NOMO-1 treated with dmso at 0.1 percent for 144 hours (cell line): ENCODE measurements at regions not wholly inside any gene's neighbourhood (a gene's known extent, or its start where the extent isn't known, plus 50 kb on each side); places are given as distances from the start of the nearest gene placed in this dataset.

Experiments
- DNase-seq: peaks from one replicate; lab custom pipeline; 2025; ENCODE audit not compliant: unreplicated experiment; lab: John Stamatoyannopoulos, UW

DNA sequence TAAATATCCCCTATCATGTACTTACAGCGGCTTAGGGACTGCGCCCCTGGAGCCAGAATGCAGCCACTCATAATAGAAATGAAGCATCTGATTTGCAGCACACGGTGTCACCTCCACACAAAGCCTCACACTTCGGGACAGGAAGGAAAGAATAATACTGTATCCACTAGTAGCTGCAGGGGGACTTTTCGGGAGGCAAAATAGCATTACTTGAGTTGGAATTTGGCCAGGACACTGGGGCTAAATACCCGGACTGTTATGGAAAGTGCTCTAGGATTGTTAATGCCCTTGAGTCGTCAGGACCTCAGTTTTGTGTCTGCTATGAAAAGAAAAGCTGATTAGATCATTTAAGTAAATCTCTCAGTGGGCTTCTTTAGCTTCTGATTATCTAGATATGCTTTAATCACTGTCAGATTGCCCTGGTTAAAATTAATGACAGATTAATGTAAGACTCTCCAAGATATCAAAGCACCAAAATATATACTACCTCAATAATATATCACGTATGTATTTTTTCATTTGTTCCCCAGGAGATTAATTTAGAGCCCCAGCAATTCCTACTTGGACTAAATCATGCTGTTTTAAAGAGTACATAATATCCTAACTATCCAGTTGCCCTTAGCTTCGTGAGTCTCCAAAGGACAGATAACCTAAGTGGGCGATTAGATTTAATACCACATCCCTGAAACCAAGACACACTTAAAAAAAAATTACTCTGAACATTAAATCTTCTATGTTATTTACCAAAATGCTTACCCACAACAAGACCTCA lies 173.0 kb upstream of the NEBL start:
- DNase-seq, result no peak

DNA sequence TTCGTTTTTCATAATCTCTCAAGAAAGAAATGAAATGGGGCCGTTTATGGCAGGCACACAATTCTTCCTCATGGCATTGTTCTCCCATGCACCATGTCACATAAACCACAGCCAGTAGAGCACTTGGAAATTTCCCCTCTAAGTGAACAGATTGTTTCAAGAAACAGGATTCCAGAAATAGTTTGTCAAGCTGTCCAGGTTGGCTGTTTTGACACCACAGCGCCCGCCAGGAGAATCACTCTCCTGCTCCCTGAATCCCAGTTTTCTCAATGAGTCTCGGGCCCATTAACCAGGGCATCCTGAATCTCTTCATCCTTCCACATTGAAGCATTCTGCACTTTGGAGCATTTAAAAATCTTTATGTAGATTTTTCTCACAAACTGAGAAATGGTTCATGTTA lies 172.2 kb upstream of the NEBL start:
- DNase-seq, result no peak

DNA sequence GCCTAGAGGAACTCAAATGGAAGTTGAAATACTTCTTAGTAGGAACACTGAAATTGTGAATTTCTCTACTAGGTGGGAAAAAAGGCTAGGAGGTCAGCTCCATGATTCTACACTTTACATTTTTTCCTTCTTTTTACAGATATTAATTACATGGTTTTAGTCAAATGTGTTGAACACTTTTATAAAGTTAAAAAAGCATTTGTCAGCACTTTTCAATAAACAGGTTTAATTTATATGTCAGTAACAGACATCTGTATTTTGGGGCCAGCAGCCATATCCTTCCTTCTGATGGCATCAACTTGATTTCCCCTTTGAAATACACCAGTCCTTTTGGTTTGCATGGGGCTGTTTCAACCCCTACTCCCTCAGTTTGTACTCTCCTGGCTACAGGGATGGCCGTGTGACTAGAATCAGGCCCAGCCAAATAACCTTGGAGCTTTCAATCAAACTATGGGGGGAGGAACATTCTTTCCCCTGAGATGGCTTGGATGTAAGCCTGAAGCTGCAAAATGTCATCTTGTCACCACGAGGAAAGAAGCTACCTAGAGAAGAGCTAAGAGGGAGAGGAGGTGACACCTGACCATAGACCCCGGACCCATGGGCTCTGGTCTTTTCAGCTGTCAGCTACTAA lies 171.0 kb upstream of the NEBL start:
- no peak for DNase-seq

DNA sequence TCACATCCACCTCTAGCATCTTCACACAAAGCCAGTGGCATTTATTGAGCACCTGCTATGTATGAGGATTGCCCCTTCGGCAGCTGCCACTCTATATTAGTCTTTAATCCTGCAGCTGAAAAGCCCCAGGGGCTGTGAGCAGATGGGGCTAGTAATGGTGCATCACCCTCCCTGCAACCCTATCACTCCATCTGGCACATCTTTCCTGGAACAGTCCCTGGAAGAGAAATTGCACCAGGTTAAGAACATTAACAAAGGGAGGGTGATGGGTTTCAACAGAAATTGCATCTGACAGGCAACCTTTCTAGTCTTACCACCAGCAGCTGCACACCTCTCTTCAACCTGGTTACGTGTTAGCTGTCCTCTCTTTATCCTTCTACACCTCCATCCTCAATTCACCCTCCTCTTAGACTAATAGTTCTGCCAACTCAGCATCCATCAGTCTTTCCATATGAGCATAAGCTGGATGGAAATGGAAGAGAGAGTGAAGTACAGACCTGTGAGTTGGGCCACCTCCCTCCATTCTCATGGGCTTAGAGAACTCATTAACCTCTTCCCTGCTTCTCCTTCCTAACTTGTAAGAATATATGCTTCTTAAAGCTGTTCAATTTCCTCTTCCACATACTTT lies 168.6 kb upstream of the NEBL start:
- no peak for DNase-seq

DNA sequence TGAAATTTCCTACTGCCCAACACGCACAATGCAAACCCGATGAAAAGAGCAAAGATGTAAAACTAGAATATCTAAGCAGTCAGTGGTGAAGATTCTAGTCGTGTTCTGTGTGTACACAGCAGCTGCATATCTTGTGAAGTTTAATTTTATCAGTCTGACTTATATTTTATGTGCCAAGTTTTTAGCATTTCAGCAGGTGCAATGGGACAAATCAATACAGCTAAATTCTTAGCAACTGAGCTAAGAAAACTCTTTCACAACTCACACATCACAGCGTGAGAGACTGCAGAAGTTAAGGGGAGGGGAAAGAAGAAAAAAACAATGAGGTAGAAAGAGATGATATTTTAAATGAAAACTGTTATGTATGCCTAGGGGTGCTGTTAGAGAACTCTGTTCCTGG lies 164.9 kb upstream of the NEBL start:
- no peak for DNase-seq

DNA sequence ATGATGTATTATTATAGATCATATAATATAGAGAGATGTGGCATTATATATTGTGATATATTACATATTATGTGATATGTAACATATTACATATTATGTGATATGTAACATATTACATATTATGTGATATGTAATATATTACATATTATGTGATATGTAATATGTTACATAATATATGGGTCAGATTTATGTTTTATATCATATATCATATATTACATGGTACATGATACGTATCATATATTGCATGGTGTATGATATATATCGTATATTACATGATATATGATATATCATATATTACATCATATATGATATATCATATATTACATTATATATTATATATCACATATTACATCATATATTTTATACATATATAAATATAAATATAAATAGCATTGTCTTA lies 164.1 kb upstream of the NEBL start:
- DNase-seq, result no peak

DNA sequence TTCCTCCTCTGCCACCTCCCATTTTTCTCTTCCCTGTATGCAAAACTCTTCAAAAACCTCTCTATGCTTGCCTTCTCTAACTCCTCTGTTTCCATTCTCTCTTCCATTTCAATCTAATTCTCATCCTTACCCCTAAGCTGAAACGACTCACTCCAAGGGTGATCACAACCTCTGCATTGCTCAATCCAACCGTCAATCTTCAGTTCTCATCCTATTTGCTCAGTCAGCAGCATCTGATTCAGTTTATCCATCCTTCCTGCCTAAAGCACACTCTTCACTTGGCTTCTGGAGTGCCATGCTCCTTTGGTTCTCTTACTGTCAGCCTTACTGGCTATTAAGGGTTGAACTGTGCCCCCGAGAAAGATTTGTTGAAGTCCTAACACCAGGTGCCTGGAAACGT lies 163.5 kb upstream of the NEBL start:
- DNase-seq, result no peak

DNA sequence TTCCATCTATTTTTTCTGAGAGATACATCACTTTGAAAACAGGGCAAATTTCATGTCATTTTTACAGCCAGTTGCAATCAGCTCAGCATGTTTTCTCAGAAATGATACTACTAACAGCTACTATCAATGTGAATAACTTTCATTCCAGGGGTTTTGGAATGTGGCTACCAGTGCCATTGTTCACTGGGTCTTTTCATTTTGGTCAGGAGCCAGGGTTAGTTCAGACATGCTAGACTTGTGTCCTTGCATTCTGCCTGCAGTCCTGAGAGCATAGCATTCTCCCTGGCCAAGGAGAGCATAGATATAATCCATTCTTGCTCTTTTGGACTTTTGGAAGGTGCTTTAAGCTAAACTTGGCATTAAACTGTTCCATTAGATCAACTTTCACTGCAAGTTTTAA lies 160.9 kb upstream of the NEBL start:
- no peak for DNase-seq

DNA sequence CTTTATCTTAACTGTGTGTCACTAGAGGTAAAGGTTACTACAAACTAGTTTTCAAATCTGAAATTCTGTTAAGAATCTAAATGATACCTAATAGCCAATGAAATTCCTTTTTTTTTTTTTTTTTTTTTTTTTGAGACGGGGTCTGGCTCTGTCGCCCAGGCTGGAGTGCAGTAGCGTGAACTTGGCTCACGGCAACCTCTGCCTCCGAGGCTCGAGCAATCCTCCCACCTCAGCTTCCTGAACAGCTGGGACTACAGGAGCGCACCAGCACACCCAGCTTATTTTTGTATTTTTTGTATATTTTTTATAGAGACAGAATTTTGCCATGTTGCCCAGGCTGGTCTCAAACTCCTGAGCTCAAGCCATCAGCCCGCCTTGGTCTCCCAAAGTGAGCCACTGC lies 160.3 kb upstream of the NEBL start:
- no peak for DNase-seq

DNA sequence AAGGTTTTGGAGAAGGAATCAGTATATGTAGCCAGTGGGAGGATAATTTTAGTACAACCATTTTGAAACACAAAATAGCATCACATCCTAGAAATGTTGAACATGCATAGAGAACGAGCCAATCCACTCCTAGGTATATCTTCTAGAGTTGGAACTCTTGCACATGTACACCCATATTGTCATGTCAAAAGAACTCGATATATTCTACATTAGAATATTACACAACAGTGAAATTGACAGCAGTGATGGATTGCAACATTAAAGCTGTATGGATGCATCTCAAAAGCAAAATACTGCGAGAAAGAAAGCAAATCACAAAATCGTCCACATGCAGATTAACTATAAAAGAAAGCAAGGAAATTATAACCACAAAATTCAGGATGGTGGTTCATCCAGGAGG lies 159.3 kb upstream of the NEBL start:
- DNase-seq, result no peak

DNA sequence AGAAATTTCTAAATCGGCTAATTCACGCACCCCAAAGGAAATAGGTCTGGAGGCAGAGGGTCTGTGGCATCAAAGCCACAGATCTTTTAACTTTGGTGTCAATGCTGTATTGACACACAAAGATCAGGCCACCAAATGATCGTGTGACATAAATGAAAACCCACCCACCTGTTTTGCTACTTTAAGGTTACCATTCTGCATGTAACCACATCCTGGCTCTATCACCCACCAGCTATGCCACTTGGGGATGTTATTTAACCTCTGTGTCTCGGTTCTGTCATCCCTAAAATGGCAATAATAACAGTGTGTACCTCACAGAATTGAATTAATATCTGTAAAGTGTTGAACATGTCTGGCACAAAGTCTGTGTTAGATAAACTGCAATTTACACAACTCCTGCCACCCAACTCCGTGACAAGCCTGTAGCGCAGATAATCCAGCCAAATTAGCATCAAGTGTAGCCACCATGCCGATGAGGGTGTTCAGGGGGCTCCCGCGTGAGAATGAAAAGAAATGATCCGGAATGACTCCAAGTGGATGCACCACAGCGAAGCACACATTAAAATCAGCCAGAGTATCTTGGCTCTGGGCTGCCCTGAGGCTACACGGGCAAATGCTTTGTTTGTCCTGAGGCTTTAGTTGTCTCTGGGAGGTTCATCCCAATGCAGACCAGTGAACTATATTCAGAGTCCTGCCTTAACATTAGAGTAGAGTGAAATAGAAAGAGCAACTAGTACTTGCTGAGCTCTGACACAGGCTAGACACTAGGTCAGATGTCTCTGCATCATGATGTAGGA lies 158.4 kb upstream of the NEBL start:
- no peak for DNase-seq

DNA sequence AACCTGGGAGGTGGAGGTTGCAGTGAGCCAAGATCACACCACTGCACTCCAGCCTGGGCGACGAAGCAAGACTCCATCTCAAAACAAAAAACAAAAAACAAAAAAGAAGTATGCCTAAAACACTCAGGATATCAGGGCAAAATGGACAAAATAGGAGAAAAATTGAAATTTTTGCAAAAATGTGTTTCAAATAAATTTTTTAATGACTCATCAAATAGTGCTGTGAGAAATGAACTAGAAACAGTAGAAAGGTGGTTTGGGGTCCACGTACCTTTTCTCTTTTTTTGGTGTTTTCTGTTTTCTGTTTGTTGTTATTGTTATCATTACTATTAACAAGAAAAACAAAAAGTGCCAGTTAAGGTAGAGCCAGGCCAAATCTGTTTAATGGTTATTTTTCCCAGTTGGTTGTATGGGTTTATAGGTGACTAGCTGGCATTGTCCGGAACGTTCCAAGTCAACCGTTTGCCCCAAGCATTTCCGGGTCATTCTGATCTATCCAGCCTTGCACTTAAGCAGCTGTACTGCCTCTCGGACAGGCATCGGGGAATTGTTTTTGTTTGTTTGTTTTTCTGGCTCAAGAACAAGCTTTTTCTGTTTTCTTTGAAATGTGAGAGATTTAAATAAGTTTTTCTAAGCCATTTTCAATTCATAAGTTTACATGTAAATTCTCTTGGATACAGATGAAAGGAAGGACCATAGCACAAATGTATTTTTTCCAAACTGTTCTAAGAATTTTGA lies 157.0 kb upstream of the NEBL start:
- DNase-seq, result no peak

DNA sequence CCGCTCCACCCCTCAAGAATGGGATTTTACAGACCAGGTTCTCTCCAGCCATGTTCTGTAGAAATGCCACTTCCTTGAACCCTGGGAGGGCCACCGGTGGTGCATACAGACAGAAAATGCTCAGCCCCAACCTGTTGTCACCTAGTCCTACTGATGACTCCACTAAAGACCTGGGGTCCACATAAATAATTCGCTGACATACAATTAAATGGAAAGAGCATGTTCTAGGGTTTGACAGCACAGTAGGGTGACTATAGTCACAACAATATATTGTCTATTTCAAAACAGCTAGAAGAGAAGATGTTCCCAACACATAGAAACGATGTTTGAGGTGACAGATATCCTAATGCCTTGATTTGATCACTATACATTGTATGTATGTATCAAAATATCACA lies 155.6 kb upstream of the NEBL start:
- no peak for DNase-seq

DNA sequence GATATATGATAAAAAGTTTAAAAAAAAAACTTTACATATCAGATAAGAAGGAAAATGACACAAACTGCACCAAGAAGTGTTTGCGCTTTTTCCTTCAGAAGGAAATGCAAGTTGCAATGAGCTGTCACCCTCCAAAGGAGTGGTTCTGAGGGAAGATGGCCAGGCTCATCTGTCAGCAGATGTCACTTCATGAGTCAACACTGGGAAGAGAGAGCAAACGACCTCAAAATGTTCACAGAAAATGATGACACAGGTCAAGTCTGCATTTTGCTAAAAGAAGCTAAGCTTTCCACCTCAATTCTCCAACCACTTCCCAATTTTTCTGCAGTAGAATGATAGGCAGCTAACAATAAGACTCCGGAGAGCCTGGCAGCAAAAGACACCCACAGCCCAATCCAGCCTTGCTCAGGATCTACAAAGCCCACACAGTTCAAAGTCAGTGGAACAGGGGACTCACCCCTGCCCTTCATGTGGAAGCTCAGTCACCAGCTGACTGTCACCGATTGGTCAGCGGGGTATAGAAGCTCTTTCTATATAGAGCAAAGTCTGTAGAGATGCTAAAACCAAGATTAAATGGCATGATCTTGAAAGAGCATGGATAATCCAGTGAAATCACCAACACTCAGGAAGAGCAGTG lies 155.1 kb upstream of the NEBL start:
- DNase-seq, result no peak

DNA sequence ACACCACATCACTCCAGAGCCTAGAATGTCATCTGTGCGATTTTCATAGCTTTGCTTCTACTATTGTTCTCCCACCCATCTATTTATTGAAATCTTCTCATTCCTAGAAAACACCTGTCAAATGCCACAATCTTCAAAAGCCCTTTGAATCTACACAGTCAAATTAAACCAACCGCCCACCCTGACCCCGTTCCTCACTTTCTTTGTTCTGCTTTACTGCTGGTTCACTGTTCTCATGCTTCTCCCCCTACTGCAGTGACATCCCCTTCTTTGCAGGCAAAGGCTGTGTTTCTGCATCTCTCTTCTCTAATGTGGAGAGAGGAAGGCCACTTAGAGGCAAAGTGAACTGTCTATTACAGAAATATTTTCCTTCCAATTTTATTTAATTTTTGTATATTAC lies 152.4 kb upstream of the NEBL start:
- no peak for DNase-seq

DNA sequence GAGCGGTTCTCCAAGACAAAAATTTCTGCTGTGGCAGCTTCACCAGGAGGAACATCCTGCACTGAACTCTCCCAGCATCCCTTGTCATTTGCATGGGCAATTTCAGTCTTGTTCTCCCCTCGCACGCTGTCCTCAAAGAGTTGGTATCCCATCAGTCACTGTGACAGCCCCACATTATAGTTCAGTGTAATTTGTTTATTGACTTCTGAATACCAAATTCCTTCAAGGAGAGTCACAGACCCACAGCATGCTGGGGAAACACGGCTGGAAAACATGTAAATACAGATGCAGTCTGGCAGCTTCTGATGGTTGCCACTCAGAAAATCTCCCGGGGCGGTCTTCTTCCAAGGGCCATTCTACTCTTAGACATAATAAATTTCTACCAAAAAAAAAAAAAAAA lies 151.0 kb upstream of the NEBL start:
- DNase-seq, result no peak

DNA sequence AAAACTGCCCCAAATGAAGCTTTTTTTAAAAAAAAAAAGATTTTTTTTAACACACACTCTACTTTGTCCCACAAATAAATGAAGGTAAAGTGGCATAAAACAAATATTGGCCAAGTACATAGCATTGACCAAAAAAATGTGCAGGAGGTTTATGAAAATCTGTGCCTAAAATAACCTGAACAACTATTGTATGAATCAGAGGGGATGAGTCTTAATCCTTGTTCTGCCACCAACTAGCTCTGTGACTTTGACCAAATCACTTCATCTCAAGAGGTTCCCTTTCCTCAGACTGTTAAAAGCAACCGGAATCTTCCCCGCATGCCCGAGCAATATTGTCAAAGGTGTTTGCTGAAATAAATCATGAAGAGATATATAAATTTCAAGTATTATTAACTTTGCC lies 150.4 kb upstream of the NEBL start:
- DNase-seq, result no peak

DNA sequence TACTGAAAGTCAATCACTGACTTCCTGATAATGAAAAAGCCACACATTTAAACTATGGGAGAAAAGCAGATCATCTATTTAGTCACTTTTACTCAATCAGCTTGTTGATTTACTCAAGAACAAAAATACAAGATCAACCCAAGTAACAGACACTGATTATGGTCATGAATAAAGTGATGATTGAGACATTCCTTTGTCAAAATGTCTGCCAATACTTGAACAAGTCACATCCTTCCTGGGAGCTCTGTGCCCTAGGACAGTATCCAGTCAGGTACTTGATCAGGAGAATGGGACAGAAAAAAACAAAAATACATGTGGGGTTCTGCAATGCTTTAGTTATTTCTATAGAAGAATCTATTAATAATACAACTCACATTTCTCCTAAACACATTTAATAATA lies 150.0 kb upstream of the NEBL start:
- no peak for DNase-seq

DNA sequence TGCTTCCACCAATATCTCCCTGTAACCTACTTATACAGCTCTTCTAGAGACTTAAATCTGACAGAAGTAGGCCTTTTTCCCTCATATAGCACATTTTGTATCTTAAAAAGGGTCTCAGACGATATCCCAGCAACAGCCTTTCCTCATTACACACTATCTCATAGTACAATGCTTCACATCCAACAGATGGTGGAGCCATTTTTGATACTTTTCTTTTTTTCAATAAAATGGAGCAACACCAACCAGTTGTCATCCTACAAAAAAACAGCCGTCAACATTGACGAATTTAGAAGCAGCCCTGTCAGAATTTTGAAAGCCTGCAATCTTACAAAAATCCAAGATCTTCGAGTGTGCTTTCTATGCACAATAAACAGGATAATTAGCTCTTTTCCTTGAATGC lies 145.9 kb upstream of the NEBL start:
- no peak for DNase-seq

DNA sequence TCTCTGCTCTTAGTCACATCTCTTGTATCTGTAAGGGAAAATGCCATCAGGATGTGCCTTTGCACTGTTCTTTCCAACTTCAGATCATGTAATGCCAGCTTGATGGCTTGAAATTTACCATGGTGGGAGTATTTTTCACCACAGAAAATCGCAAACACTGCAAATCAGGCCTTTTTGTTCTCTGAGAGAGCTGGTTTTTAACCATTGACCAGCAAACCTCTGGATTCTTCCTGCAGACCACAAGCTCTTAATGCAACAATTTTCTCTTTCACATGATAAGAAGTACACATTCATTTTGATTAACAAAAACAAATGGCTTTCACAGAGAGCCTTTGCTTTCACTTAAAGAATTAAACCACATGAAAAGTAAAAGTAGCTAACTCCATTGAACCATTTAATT lies 145.4 kb upstream of the NEBL start:
- no peak for DNase-seq
